Mesendoderm (in vitro differentiated cells): ENCODE measurements at regions not wholly inside any gene's neighbourhood (a gene's known extent, or its start where the extent isn't known, plus 50 kb on each side); places are given as distances from the start of the nearest gene placed in this dataset.

Experiments used
- DNase-seq: peaks from one replicate; pipeline ENCODE4 v3.0.0; 2013
- H2AK5ac ChIP-seq: 2 replicates; pipeline ENCODE4 v1.6.1; 2013; ENCODE audit warnings: low read length, inconsistent platforms
- H2BK120ac ChIP-seq: 2 replicates; pipeline ENCODE4 v1.6.1; 2013; ENCODE audit warnings: low read depth, mild to moderate bottlenecking, low read length, moderate library complexity, mixed read lengths
- H2BK15ac ChIP-seq: replicated peaks from 2 replicates; pipeline ENCODE4 v1.6.1; 2013; ENCODE audit warnings: low read depth, mild to moderate bottlenecking, moderate library complexity
- H2BK5ac ChIP-seq: 2 replicates; pipeline ENCODE4 v1.6.1; 2013; ENCODE audit warnings: low read length, inconsistent platforms
- H3K18ac ChIP-seq: 2 replicates; pipeline ENCODE4 v1.6.1; 2013; ENCODE audit warnings: mild to moderate bottlenecking, low read length, mixed read lengths
- H3K23ac ChIP-seq: one replicate; pipeline ENCODE4 v1.6.1; 2013; ENCODE audit warnings: low read length
- H3K27ac ChIP-seq: 2 replicates; pipeline ENCODE4 v1.5.1; 2013; ENCODE audit warnings: low read depth, mild to moderate bottlenecking, inconsistent platforms, low read length, moderate library complexity
- H3K27me3 ChIP-seq: 2 replicates; pipeline ENCODE4 v1.6.1; 2013; ENCODE audit warnings: low read length, control low read depth, mild to moderate bottlenecking, inconsistent platforms; ENCODE audit not compliant: insufficient read depth, poor library complexity
- H3K36me3 ChIP-seq: 2 replicates; pipeline ENCODE4 v1.6.1; 2013; ENCODE audit warnings: low read length, inconsistent platforms; ENCODE audit not compliant: control insufficient read depth, insufficient read depth
- H3K4ac ChIP-seq: one replicate; pipeline ENCODE4 v1.6.1; 2013; ENCODE audit warnings: low read depth, mild to moderate bottlenecking, low read length, moderate library complexity
- H3K4me1 ChIP-seq: 2 replicates; pipeline ENCODE4 v1.6.1; 2013; ENCODE audit warnings: low read depth, low read length, inconsistent platforms; ENCODE audit not compliant: control insufficient read depth
- H3K4me2 ChIP-seq: 2 replicates; pipeline ENCODE4 v1.6.1; 2013; ENCODE audit warnings: low read length
- H3K4me3 ChIP-seq: 2 replicates; pipeline ENCODE4 v1.5.1; 2013; ENCODE audit warnings: mild to moderate bottlenecking, low read length
- H3K56ac ChIP-seq: one replicate; pipeline ENCODE4 v1.6.1; 2013; ENCODE audit warnings: low read length
- H3K79me1 ChIP-seq: 2 replicates; pipeline ENCODE4 v1.6.1; 2013; ENCODE audit warnings: low read length, inconsistent platforms
- H3K79me2 ChIP-seq: 2 replicates; pipeline ENCODE4 v1.6.1; 2013; ENCODE audit warnings: mild to moderate bottlenecking, low read length; ENCODE audit not compliant: control insufficient read depth, insufficient read depth
- H3K9ac ChIP-seq: 2 replicates; pipeline ENCODE4 v1.6.1; 2013; ENCODE audit warnings: low read length, inconsistent platforms
- H4K5ac ChIP-seq: one replicate; pipeline ENCODE4 v1.6.1; 2013; ENCODE audit warnings: low read length
- H4K8ac ChIP-seq: one replicate; pipeline ENCODE4 v1.6.1; 2013; ENCODE audit warnings: low read depth, mild to moderate bottlenecking, control low read depth, low read length, moderate library complexity
- WGBS: extraction: QIAGEN DNeasy Blood & Tissue Kit; methylation state at CpG from one replicate; pipeline ENCODE4 v1.1.7; 2013; ENCODE audit warnings: low lambda C conversion rate, missing lambda C conversion rate; ENCODE audit not compliant: insufficient coverage; ENCODE audit errors: extremely low coverage; 5-methylcytosine and 5-hydroxymethylcytosine counted together

GRCh38 chr20:34175879-34176278 is 63.8 kb upstream of the EIF2S2 start:
- Histone ChIP-seq H2AK5ac (no peak overlapping the region), H3K4me1 (no peaks in the 10 kb centered on the region), H3K18ac (no peak overlapping the region), H3K4ac (no peak overlapping the region), H4K8ac (no peak overlapping the region), H3K23ac (no peak overlapping the region), H2BK5ac (no peak overlapping the region), H3K4me2 (no peak overlapping the region), H4K5ac (no peak overlapping the region), H3K79me1 (no peaks in the 10 kb centered on the region), H2BK120ac (no peak overlapping the region), H3K56ac (no peak overlapping the region), H3K79me2 (no peaks in the 10 kb centered on the region), H3K27me3 (no peaks in the 10 kb centered on the region), H3K36me3 (no peaks in the 10 kb centered on the region), H2BK15ac (no peak overlapping the region), H3K27ac (no peak overlapping the region), H3K9ac (no peak overlapping the region), H3K4me3 (no peak overlapping the region)
- no peak for DNase-seq
- no CpG with 5 or more reads among the region's 6 CpGs for WGBS

GRCh38 chr20:34177052-34177451 is 64.2 kb upstream of the ASIP start:
- H2BK120ac ChIP-seq = no peak overlapping the region
- no peak overlapping the region for H4K8ac ChIP-seq
- no peak overlapping the region for H3K4ac ChIP-seq
- no peak overlapping the region for H3K56ac ChIP-seq
- no peak for DNase-seq
- WGBS = no CpG with 5 or more reads among the region's 3 CpGs
- no peaks in the 10 kb centered on the region for H3K27me3 ChIP-seq
- H4K5ac ChIP-seq = no peak overlapping the region
- no peaks in the 10 kb centered on the region for H3K36me3 ChIP-seq
- H3K4me2 ChIP-seq = no peak overlapping the region
- H3K23ac ChIP-seq = no peak overlapping the region
- no peak overlapping the region for H3K4me3 ChIP-seq
- no peaks in the 10 kb centered on the region for H3K4me1 ChIP-seq
- no peak overlapping the region for H2BK5ac ChIP-seq
- no peak overlapping the region for H3K18ac ChIP-seq
- no peak overlapping the region for H2BK15ac ChIP-seq
- H3K79me1 ChIP-seq = no peaks in the 10 kb centered on the region
- H3K9ac ChIP-seq = no peak overlapping the region
- no peaks in the 10 kb centered on the region for H3K79me2 ChIP-seq
- no peak overlapping the region for H3K27ac ChIP-seq
- no peak overlapping the region for H2AK5ac ChIP-seq

GRCh38 chr20:34179637-34180360 is 61.4 kb upstream of the ASIP start:
- H3K27me3 ChIP-seq = no peaks in the 10 kb centered on the region
- no peak overlapping the region for H3K4ac ChIP-seq
- no peak for DNase-seq
- H4K8ac ChIP-seq = no peak overlapping the region
- no peak overlapping the region for H3K18ac ChIP-seq
- no peak overlapping the region for H3K56ac ChIP-seq
- no peak overlapping the region for H3K23ac ChIP-seq
- H3K9ac ChIP-seq = no peak overlapping the region
- no peak overlapping the region for H3K4me2 ChIP-seq
- no peaks in the 10 kb centered on the region for H3K4me1 ChIP-seq
- H3K79me2 ChIP-seq = no peaks in the 10 kb centered on the region
- H3K4me3 ChIP-seq = no peak overlapping the region
- H3K27ac ChIP-seq = no peak overlapping the region
- no peak overlapping the region for H2BK120ac ChIP-seq
- H2AK5ac ChIP-seq = no peak overlapping the region
- no peaks in the 10 kb centered on the region for H3K79me1 ChIP-seq
- no peak overlapping the region for H2BK15ac ChIP-seq
- H2BK5ac ChIP-seq = no peak overlapping the region
- no CpG with 5 or more reads among the region's 8 CpGs for WGBS
- no peak overlapping the region for H4K5ac ChIP-seq
- no peaks in the 10 kb centered on the region for H3K36me3 ChIP-seq

GRCh38 chr20:34180460-34181120 is 60.6 kb upstream of the ASIP start:
- Histone ChIP-seq H3K4me2 (no peak overlapping the region), H4K8ac (no peak overlapping the region), H3K18ac (no peak overlapping the region), H3K9ac (no peak overlapping the region), H2BK5ac (no peak overlapping the region), H3K36me3 (no peaks in the 10 kb centered on the region), H3K56ac (no peak overlapping the region), H3K27ac (no peak overlapping the region), H3K27me3 (no peaks in the 10 kb centered on the region), H2BK15ac (no peak overlapping the region), H3K4me3 (no peak overlapping the region), H3K79me2 (no peaks in the 10 kb centered on the region), H3K23ac (no peak overlapping the region), H2AK5ac (no peak overlapping the region), H3K4me1 (no peaks in the 10 kb centered on the region), H3K4ac (no peak overlapping the region), H3K79me1 (no peaks in the 10 kb centered on the region), H4K5ac (no peak overlapping the region), H2BK120ac (no peak overlapping the region)
- DNase-seq = no peak
- no CpG with 5 or more reads among the region's 14 CpGs for WGBS

GRCh38 chr20:34181484-34181883 is 59.7 kb upstream of the ASIP start:
- Histone ChIP-seq H3K9ac (no peak overlapping the region), H4K5ac (no peak overlapping the region), H3K27me3 (no peaks in the 10 kb centered on the region), H3K56ac (no peak overlapping the region), H2BK120ac (no peak overlapping the region), H3K4me1 (no peaks in the 10 kb centered on the region), H3K4ac (no peak overlapping the region), H3K23ac (no peak overlapping the region), H3K4me3 (no peak overlapping the region), H2BK15ac (no peak overlapping the region), H4K8ac (no peak overlapping the region), H3K79me2 (no peaks in the 10 kb centered on the region), H2BK5ac (no peak overlapping the region), H3K79me1 (no peaks in the 10 kb centered on the region), H2AK5ac (no peak overlapping the region), H3K36me3 (no peaks in the 10 kb centered on the region), H3K4me2 (no peak overlapping the region), H3K27ac (no peak overlapping the region), H3K18ac (no peak overlapping the region)
- no peak for DNase-seq
- WGBS = no CpG with 5 or more reads among the region's 2 CpGs
